Left ventricle myocardium superior (tissue), 1 donor: ENCODE measurements at regions not wholly inside any gene's neighbourhood (a gene's known extent, or its start where the extent isn't known, plus 50 kb on each side); places are given as distances from the start of the nearest gene placed in this dataset.

Experiments
- ATAC-seq: fragments of 200-7000 bp; cut with Tn5 transposase; one replicate; pipeline ENCODE4 v1.9.1; 2020; ENCODE audit warnings: mild to moderate bottlenecking, moderate library complexity
- DNase-seq: peaks from one replicate; pipeline ENCODE4 v3.0.0-alpha.2; 2020
- intact Hi-C: fragments of 100-400 bp; cut with micrococcal nuclease; formaldehyde crosslinking; loops from one replicate; pipeline ENCODE4 v1.11.0; 2022
- donor health status: DM: no; HTN: yes; CAD: no; lungs with severe emphysema.

DNA sequence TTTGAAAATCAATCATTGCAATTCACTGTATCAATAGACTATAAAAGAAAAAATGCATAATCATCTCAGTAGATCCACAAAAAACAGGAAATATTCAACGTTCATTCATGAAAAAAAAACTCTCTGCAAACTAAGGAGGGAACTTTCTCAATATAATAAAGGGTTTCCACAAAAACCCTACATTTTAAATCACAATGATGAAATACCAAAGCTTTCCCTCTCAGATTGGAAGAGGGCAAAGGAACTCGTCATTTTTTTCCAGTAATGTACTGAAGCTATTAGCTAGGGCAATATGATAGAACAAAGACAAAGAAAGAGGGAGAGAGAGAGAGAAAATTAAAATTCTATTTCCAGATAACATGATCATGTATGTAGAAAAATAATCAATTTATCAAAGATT lies 167.1 kb upstream of the RBMS1 start:
- intact Hi-C loops, result no loop called here
- DNase-seq (no peak), ATAC-seq (no peak)

DNA sequence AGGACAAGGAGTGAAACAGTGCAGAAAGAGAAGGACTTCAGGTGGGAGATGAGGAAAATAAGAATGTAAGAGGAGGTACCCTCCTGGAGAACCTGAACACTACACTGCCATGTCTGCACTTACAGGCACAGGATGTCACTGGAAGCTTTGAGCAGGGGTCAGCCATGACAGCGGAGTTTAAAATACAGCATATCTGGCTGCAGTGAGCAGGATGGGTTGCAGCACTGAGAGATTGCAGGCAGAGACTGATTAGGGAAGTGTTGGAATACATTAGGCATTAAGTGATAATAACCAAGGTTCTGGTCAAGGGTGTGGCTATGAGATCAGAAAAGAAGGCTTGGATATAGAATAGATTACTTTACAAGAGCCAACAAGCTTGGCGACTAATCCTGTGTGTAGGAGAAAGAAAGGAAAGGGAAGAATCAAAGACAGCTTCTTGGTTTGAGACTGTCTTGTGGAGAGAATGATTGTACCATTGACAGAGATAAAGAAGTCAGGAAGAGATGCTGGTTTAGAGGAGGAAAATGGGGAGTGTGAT lies 171.1 kb upstream of the RBMS1 start:
- no peak for ATAC-seq
- intact Hi-C loops, result no loop called here

DNA sequence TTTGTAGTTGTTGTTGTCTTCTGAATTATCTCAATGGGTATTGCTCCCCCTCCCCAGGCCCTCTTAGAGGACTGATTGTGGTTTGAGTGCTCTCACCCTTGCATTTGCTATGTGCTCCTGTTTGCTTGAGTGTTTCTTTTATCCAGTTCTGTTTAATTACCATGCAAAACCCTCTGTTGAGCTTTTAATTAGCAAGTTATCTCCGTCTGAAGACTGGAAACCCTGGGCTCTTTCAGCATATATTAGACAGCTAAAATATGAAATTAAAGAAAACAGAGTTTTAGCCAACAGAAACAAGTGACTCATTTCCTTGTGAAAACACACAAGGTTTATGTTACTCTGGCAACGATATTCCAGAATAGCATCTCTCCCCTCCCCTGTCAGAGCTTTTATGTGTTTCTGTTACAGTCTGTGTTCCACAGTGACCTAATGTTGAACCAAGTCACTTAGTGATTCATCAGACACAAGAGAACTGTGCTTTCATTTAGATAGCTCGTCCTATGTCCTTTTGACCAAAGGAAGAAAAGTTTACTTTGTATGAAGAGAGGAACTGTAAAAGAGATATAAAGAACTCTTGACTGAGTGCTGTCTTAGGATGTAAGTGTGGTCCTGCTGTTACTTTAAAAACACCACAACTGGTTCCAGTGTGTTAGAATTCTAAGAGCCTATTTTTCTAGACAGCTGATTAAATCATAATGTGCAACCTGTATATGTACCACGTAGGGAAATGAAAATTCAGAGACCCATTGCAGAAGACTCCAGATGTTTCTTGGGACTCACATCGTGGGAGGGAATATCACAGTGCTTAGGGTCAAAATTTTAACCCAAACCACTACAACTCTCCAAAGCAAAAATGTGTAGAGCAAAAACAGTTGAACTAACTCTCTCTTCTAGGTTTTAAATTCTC lies 172.8 kb upstream of the RBMS1 start:
- peak; percentile 98 for ATAC-seq
- intact Hi-C loops, result no loop called here
- no peak for DNase-seq

More for the DNA sequence above, 171.1 kb upstream of the RBMS1 start:
- DNase-seq, result no peak

- DNase-seq (no peak), ATAC-seq (no peak)
- intact Hi-C loops, result no loop called here
These were observed 174.2 kb upstream of the RBMS1 start for GRCh38 chr2:160667811-160668210.

GRCh38 chr2:160670618-160671017 lies 177.0 kb upstream of the RBMS1 start:
- intact Hi-C loops, result no loop called here
- ATAC-seq (no peak), DNase-seq (no peak)

GRCh38 chr2:160672211-160672610 lies 178.6 kb upstream of the RBMS1 start:
- intact Hi-C loops, result no loop called here
- ATAC-seq, result no peak
- no peak for DNase-seq

DNA sequence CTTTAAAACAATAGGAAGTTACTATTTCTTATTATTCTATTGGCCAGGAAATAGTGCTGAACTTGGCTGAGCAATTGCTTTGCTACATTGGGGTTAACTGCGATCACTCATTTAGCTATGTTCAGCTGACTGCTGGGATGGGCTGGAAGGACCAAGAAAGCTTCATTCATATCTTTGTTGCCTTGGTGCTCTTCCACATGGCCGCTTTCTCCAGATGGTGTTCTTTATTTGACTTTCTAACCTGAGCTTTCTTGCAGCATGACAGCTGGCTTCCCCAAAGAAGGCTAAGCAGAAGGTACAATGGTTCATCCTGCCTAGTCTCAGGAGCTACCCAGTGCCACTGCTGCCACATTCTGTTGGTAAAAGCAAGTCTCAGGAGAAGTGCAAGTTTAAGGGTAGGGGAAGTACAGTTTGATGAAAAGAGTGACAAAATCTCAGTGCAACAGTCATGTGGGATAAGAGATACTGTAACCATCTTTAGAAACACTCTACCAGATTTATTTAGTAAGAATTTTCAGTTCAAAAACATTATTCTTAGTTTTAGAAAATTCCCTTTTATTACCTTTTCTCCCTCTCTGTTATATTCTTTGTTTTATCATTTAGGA lies 180.6 kb upstream of the RBMS1 start:
- no peak for DNase-seq
- peak; percentile 23 for ATAC-seq
- intact Hi-C loops, result no loop called here

GRCh38 chr2:160679686-160680085 lies 186.1 kb upstream of the RBMS1 start:
- intact Hi-C loops, result no loop called here
- no peak for DNase-seq
- no peak for ATAC-seq

DNA sequence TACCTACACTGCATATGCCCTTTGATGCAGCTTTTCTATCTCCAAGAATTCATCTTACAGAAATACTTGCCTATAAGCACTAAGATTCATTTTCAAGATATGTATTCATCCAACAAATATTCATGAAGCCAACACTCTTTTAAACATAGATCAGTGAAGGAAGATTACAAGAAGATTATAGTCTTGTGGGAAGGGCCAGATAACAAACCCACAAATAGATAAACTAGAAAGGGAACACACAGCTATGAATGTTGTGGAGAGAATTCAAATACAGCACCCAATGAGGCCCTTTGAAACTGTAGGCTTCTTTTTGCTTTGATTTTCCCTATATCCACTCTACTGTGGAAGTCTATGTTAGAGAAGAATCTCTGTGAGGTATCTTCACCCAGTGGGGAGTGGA lies 186.7 kb upstream of the RBMS1 start:
- DNase-seq, result no peak
- no peak for ATAC-seq
- intact Hi-C loops, result no loop called here

DNA sequence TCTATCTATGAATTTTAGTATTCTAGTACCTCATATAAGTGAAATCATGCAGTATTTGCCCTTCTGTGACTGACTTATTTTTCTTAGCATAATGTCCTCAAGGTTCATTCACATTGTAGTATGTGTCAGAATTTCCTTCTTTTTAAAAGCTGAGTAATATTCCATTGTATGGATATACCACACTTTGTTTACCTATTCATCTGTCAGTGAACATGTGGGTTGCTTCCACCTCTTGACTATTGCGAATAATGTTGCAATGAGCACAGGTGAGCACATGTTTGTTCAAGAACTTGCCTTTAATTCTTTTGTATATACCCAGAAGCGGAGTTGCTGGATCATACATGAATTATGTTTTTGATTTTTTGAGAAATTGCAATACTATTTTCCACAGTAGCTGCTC lies 187.4 kb upstream of the RBMS1 start:
- DNase-seq, result no peak
- intact Hi-C loops, result no loop called here
- ATAC-seq, result no peak

GRCh38 chr2:160683206-160683605 lies 189.6 kb upstream of the RBMS1 start:
- intact Hi-C loops, result no loop called here
- no peak for DNase-seq
- peak; percentile 78 for ATAC-seq

GRCh38 chr2:160687629-160688028 lies 194.0 kb upstream of the RBMS1 start:
- DNase-seq (no peak), ATAC-seq (no peak)
- intact Hi-C loops, result no loop called here

- intact Hi-C loops, result no loop called here
- no peak for ATAC-seq
These were observed 195.8 kb upstream of the RBMS1 start for GRCh38 chr2:160689441-160689840.

GRCh38 chr2:160694221-160694620 lies 200.6 kb upstream of the RBMS1 start:
- no peak for ATAC-seq
- no peak for DNase-seq
- intact Hi-C loops, result no loop called here

More at GRCh38 chr2:160689441-160689840, 195.8 kb upstream of the RBMS1 start:
- no peak for DNase-seq

GRCh38 chr2:160694631-160695030 lies 201.0 kb upstream of the RBMS1 start:
- DNase-seq, result no peak
- no peak for ATAC-seq
- intact Hi-C loops, result no loop called here

- DNase-seq (no peak), ATAC-seq (peak; percentile 28)
- intact Hi-C loops, result no loop called here
These were observed 201.9 kb upstream of the RBMS1 start for GRCh38 chr2:160695402-160696086.

- DNase-seq (no peak), ATAC-seq (no peak)
- intact Hi-C loops, result no loop called here
These were observed 202.5 kb upstream of the RBMS1 start for GRCh38 chr2:160696087-160696452.

- ATAC-seq (no peak), DNase-seq (no peak)
- intact Hi-C loops, result no loop called here
These were observed 204.2 kb upstream of the RBMS1 start for GRCh38 chr2:160697817-160698216.

DNA sequence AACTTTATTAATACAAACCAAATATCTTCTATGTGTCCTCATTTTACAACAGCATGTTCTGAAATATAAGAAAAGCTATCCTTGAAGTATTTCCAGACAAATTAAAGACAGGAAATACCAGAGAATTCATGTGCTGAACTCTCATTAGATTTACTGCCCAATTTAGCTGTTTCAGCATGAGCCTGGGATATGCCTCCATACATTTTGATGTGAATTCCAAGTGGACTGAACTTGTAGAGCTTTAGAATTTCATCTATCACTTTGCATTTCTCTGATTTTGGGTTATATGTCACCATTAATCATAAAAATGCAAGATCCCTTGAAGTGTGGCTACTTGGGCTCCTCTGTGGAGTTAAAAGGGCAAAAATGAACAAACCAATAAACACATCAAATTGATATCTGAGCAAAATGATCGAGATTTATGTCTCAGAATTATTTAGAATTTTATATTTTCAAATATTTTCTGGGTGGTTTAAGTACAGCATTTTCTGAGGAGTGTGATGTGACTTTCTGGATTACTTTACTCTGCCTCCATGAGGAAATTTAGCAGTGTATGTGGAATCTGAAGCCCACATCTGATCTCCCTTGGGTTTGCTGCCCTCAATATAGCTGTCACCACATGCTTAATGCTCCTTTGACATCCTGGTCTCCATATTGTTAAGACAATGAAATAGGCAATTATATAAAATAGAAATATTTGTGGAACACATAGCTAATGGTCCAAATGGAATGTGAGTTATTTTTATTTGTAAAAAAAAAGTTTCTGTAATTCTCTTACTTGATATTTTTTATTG lies 206.6 kb upstream of the RBMS1 start:
- intact Hi-C loops, result no loop called here
- ATAC-seq, result no peak
- no peak for DNase-seq
